ENCODE measurements at regions not wholly inside any gene's neighbourhood (a gene's known extent, or its start where the extent isn't known, plus 50 kb on each side); places are given as distances from the start of the nearest gene placed in this dataset.

DNA sequence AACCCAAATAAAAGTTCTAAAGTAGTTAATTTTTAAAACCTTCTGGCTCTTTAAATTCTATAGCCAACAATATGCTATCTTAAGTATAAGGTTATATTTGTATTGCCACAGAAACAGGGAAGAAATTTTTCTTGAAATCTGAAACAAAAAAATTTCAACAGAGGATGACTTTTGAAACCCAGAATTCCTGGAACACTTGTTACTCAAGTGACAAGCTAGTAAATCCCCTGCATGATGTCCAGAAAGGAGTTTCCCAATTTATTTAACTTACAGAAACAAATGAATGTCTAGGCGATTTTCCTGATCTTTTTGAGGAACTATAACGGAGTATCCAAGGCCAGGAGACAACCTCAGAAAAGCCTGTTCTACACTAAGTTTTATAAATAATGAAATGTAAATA lies 69.6 kb downstream of the SLC41A2 start:
- TF ChIP-seq, protein P1, sequence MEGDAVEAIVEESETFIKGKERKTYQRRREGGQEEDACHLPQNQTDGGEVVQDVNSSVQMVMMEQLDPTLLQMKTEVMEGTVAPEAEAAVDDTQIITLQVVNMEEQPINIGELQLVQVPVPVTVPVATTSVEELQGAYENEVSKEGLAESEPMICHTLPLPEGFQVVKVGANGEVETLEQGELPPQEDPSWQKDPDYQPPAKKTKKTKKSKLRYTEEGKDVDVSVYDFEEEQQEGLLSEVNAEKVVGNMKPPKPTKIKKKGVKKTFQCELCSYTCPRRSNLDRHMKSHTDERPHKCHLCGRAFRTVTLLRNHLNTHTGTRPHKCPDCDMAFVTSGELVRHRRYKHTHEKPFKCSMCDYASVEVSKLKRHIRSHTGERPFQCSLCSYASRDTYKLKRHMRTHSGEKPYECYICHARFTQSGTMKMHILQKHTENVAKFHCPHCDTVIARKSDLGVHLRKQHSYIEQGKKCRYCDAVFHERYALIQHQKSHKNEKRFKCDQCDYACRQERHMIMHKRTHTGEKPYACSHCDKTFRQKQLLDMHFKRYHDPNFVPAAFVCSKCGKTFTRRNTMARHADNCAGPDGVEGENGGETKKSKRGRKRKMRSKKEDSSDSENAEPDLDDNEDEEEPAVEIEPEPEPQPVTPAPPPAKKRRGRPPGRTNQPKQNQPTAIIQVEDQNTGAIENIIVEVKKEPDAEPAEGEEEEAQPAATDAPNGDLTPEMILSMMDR (IDR thresholded peaks at IDR 0.05) = no peak
- no peak for TF ChIP-seq EP300 (IDR thresholded peaks at IDR 0.05)
- TF ChIP-seq POLR2AphosphoS5 (IDR thresholded peaks at IDR 0.05) = no peak

Data from upper lobe of left lung (tissue), 4 donors.